ENCODE measurements at regions not wholly inside any gene's neighbourhood (a gene's known extent, or its start where the extent isn't known, plus 50 kb on each side); places are given as distances from the start of the nearest gene placed in this dataset.

- H3K4me3 ChIP-seq: no peak overlapping the region
- no peaks in the 10 kb centered on the region for H3K4me1 ChIP-seq
- no peak for ATAC-seq
- no peak for DNase-seq (ENCODE audit: low read depth in 1 of 2, low spot score in 1 of 2)
- ChIA-PET CTCF (no interaction called here), POLR2A (no interaction called here)
- no peak for FAIRE-seq
- H3K27ac ChIP-seq: no peak overlapping the region
- no peak overlapping the region for H3K4me2 ChIP-seq
- 52% methylated on average over 1 of the region's 1 CpG for WGBS (ENCODE audit: missing lambda C conversion rate)
- TF ChIP-seq RARB (CRISPR knock-in tag; IDR thresholded peaks at IDR 0.05): no peak
- TF ChIP-seq ZC3H11A (IDR thresholded peaks at IDR 0.05): no peak
- TF ChIP-seq USF2 (IDR thresholded peaks at IDR 0.05): no peak
- no peak for TF ChIP-seq POLR2AphosphoS2 (conservative IDR thresholded peaks at IDR 0.05; ENCODE audit: low read length)
- no peak for TF ChIP-seq JUNB (IDR thresholded peaks at IDR 0.05)
- TF ChIP-seq EHF (CRISPR knock-in tag; IDR thresholded peaks at IDR 0.05): no peak
- no peak for TF ChIP-seq HOXB13 (CRISPR knock-in tag; IDR thresholded peaks at IDR 0.05; ENCODE audit: low read depth)
- no peak for TF ChIP-seq GATA3 (IDR thresholded peaks at IDR 0.05; ENCODE audit: borderline replicate concordance)
- TF ChIP-seq ATOH8 (CRISPR knock-in tag; IDR thresholded peaks at IDR 0.05; ENCODE audit: low read depth): no peak
- TF ChIP-seq BCL3 (IDR thresholded peaks at IDR 0.05): no peak
- TF ChIP-seq SMC3 (IDR thresholded peaks at IDR 0.05): no peak
- TF ChIP-seq FOSL2 (IDR thresholded peaks at IDR 0.05): no peak
- no peak for TF ChIP-seq FOSL2 (CRISPR knock-in tag; IDR thresholded peaks at IDR 0.05)
- no peak for TF ChIP-seq HMGXB4 (CRISPR knock-in tag; IDR thresholded peaks at IDR 0.05; ENCODE audit: borderline replicate concordance)
- no peak for TF ChIP-seq MYC (IDR thresholded peaks at IDR 0.05; ENCODE audit: borderline replicate concordance, low read length)
- no peak for TF ChIP-seq EP300 (IDR thresholded peaks at IDR 0.05)
- TF ChIP-seq PBX3 (IDR thresholded peaks at IDR 0.05): no peak
- TF ChIP-seq ZSCAN20 (CRISPR knock-in tag; IDR thresholded peaks at IDR 0.05): no peak
- no peak for TF ChIP-seq NPAS2 (CRISPR knock-in tag; IDR thresholded peaks at IDR 0.05; ENCODE audit: borderline replicate concordance)
- no peaks in the 10 kb centered on the region; the same call in 2 of the 3 replicates for H3K9me3 ChIP-seq
Observed at GRCh38 chr3:166697495-166697894, 682.6 kb downstream of the ZBBX start.

- H3K27ac ChIP-seq: no peak overlapping the region
- CTCF ChIA-PET: no interaction called here
- no peak for TF ChIP-seq SREBF2 (IDR thresholded peaks at IDR 0.05)
- TF ChIP-seq USF2 (IDR thresholded peaks at IDR 0.05): no peak
- no peak for TF ChIP-seq TFCP2L1 (CRISPR knock-in tag; IDR thresholded peaks at IDR 0.05)
- no peak for TF ChIP-seq FOXS1 (CRISPR knock-in tag; IDR thresholded peaks at IDR 0.05)
- TF ChIP-seq EP300 (IDR thresholded peaks at IDR 0.05): no peak
- TF ChIP-seq FOSB (CRISPR knock-in tag; IDR thresholded peaks at IDR 0.05): no peak
- H3K4me1 ChIP-seq: no peaks in the 10 kb centered on the region
- no peak overlapping the region for H3K4me2 ChIP-seq
- FAIRE-seq (no peak), ATAC-seq (no peak), DNase-seq (ENCODE audit: low read depth in 1 of 2, low spot score in 1 of 2) (no peak)
- H3K9me3 ChIP-seq: no peaks in the 10 kb centered on the region
- POLR2A ChIA-PET: no interaction called here
- 40% methylated on average over 2 of the region's 2 CpGs for WGBS (ENCODE audit: missing lambda C conversion rate)
- H3K4me3 ChIP-seq: no peak overlapping the region
Observed at GRCh38 chr3:166696103-166696502, 684.0 kb downstream of the ZBBX start.
